Heart left ventricle (tissue), 13 donors: ENCODE measurements at regions not wholly inside any gene's neighbourhood (a gene's known extent, or its start where the extent isn't known, plus 50 kb on each side); places are given as distances from the start of the nearest gene placed in this dataset.

Source experiments
- CTCF ChIP-seq, 12 donors: fragments of 200-600 bp; sonication (generic) in 4 of 12; IDR thresholded peaks; one replicate each; pipeline versions ENCODE4 v1.5.0 to v1.8.0; 2018 to 2022; ENCODE audit warnings: antibody characterized with exemption in 12 of 12, mild to moderate bottlenecking in 5 of 12
- POLR2A ChIP-seq, 2 donors: fragments of 450-650 bp; IDR thresholded peaks; one replicate each; pipeline ENCODE4 v1.6.1; 2017; ENCODE audit warnings: antibody characterized with exemption in 2 of 2, mild to moderate bottlenecking in 2 of 2, moderate library complexity in 2 of 2
- donor health status: ischemic (EF 13 %, LVEDD 7.1; RV severe dilation, severe dysfunction).
- donor health status: DM: no; HTN: yes; CAD: no.
- donor health status: DM: no; HTN: no; CAD: no.
- donor health status: ischemic (EF 25% LVEDD 6.9; RV normal size, moderate dysfunction).
- donor health status: ischemic (EF 25% LVEDD 5.7; RV mildly dilated, moderate dysfunction).
- donor health status: ischemic (EF 35%, LVEDD 5.7; RV mildly dilated, moderate dysfunction).
- donor health status: nonischemic (EF 11% LVEDD 7.7; RV severe dilation, severe dysfunction).
- donor health status: DM: yes; HTN: yes; CAD: no.
- donor health status: PGD.
- donor health status: ischemic (EF 29% LVEDD 5.4; RV normal size, mild dysfunction).
- donor health status: nonischemic (EF 23%, LVEDD 6.1; RV moderate dilation, normal function).

- TF ChIP-seq POLR2A (IDR thresholded peaks at IDR 0.05) (no peak), CTCF (IDR thresholded peaks at IDR 0.05) (no peak)
These were observed 73.9 kb upstream of the ZEB2 start for GRCh38 chr2:144593803-144594202.
